Thymus (tissue), 11 donors: ENCODE measurements at regions not wholly inside any gene's neighbourhood (a gene's known extent, or its start where the extent isn't known, plus 50 kb on each side); places are given as distances from the start of the nearest gene placed in this dataset.

ENCODE experiments used
- DNase-seq, 9 donors: peaks; one replicate each; pipeline ENCODE4 v3.0.0-alpha.2; 2013; ENCODE audit warnings: low spot score in 9 of 9, low read depth in 6 of 9, missing footprints in 1 of 9
- H3K27ac ChIP-seq, 2 donors: one replicate each; pipeline ENCODE4 v1.5.1; 2013; ENCODE audit warnings: control low read depth in 1 of 2, low read depth in 1 of 2, low read length in 1 of 2, mild to moderate bottlenecking in 1 of 2, moderate library complexity in 1 of 2
- H3K27me3 ChIP-seq, 2 donors: one replicate each; pipeline ENCODE4 v1.5.1; 2013; ENCODE audit warnings: low read length in 1 of 2; ENCODE audit not compliant: control insufficient read depth in 2 of 2, insufficient read depth in 1 of 2
- H3K36me3 ChIP-seq, 2 donors: one replicate each; pipeline ENCODE4 v1.5.1; 2013; ENCODE audit warnings: low read length in 1 of 2, mild to moderate bottlenecking in 1 of 2, moderate library complexity in 1 of 2; ENCODE audit not compliant: control insufficient read depth in 2 of 2, insufficient read depth in 2 of 2
- H3K4me1 ChIP-seq, 2 donors: one replicate each; pipeline ENCODE4 v1.5.1; 2013; ENCODE audit warnings: low read length in 2 of 2; ENCODE audit not compliant: control insufficient read depth in 2 of 2, insufficient read depth in 2 of 2
- H3K4me3 ChIP-seq, 2 donors: one replicate each; pipeline ENCODE4 v1.5.1; 2013; ENCODE audit warnings: low read length in 2 of 2, control low read depth in 1 of 2, mild to moderate bottlenecking in 1 of 2
- H3K9me3 ChIP-seq, 2 donors: one replicate each; pipeline ENCODE4 v1.5.1; 2013; ENCODE audit warnings: low read length in 1 of 2, mild to moderate bottlenecking in 1 of 2; ENCODE audit not compliant: control insufficient read depth in 2 of 2, insufficient read depth in 1 of 2
- WGBS: extraction: QIAGEN DNeasy Blood & Tissue Kit; methylation state at CpG from one replicate; pipeline ENCODE4 v1.1.7; 2013; 5-methylcytosine and 5-hydroxymethylcytosine counted together
- donor health status: healthy.

DNA sequence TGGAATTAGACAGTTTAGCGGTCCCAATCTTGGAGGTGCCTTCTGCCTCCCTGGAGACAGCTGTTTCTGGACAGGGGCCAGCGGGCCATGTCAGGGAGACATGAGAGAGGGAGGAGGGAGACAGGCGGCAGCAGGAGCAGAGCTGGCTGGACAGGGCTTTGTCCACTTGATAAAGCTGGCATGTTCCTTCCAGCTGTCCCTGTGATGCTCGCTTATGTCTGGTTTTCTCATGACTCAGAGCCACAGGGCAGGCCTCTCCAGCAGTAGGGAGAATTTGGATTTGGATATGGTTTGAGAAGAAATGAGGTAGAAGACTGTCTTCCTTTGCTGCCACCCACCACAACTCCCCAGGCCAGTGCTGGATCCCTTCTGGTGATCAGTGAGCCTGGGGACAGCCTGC lies 51.7 kb upstream of the SORCS3 start:
- Histone ChIP-seq H3K4me3 (no peak overlapping the region), H3K9me3 (no peaks in the 10 kb centered on the region), H3K4me1 (no peaks in the 10 kb centered on the region), H3K36me3 (no peaks in the 10 kb centered on the region), H3K27me3 (no peaks in the 10 kb centered on the region), H3K27ac (no peak overlapping the region)
- WGBS, result 89% methylated on average over 4 of the region's 4 CpGs
- no peak for DNase-seq

DNA sequence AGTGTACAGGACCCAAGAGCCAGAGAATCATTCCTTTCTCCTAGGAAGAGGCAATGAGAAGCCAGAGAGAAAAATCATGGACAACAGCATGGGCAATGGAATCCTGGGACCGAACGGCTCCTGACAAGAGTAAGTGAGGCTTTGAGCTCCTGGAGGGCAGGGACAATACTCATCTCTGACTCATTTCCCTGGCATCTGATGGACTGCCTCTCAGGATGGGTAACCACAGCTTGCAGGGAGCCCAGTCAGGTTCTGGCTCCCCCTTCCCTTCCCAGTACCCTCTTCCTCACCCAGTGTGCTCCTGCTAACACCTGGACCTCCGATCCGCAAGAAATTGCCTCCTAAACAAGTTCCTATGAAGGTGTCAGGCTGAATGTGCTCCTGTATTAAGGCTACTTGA lies 51.2 kb upstream of the SORCS3 start:
- Histone ChIP-seq H3K9me3 (no peaks in the 10 kb centered on the region), H3K27ac (no peak overlapping the region), H3K36me3 (no peaks in the 10 kb centered on the region), H3K27me3 (no peaks in the 10 kb centered on the region), H3K4me1 (no peaks in the 10 kb centered on the region), H3K4me3 (no peak overlapping the region)
- DNase-seq, result no peak
- WGBS, result 91% methylated on average over 4 of the region's 4 CpGs
